ENCODE measurements at regions not wholly inside any gene's neighbourhood (a gene's known extent, or its start where the extent isn't known, plus 50 kb on each side); places are given as distances from the start of the nearest gene placed in this dataset.

DNA sequence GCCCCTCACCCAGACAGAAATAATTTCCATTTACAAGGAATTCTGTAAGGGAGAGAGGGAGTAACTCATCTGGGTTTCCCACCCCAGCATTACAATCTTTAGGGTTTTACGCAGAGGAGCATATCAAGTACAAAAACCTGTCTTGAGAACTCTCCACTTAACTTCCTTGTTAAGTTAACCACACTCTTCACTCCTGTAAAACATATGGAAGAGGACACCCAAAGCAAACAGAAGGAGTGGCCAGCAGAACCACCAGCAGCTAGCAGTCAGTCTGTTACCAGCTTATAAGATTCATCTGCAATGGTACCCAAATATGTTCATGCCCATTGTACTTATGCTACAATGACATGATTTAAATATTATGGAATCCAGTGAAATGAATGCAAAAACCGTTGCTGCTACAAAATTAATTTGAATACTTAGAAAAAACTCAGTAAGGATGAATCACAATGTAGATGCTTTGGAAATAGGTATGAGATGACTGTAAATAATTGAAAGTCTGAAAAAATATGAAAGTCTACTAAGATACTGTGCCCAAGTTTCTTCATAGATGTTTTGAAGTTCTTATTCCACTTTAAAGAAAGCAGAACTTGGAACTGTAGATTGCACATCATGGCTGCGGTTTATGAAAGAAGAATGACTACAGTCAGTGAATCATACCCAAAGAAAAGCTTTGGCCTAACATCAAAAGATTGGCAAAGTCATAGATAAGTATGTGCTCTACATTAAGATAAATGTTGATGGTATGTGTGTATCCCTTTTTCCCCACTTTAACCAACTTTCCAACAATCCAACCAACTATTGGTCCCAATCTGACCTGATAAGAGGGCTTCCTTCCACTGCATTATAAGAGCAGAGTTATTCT, 233.6 kb downstream of the ACTL7B start:
- no peak for TF ChIP-seq EZH2phosphoT487 (IDR thresholded peaks at IDR 0.05; ENCODE audit: borderline replicate concordance)
- TF ChIP-seq, protein P1, sequence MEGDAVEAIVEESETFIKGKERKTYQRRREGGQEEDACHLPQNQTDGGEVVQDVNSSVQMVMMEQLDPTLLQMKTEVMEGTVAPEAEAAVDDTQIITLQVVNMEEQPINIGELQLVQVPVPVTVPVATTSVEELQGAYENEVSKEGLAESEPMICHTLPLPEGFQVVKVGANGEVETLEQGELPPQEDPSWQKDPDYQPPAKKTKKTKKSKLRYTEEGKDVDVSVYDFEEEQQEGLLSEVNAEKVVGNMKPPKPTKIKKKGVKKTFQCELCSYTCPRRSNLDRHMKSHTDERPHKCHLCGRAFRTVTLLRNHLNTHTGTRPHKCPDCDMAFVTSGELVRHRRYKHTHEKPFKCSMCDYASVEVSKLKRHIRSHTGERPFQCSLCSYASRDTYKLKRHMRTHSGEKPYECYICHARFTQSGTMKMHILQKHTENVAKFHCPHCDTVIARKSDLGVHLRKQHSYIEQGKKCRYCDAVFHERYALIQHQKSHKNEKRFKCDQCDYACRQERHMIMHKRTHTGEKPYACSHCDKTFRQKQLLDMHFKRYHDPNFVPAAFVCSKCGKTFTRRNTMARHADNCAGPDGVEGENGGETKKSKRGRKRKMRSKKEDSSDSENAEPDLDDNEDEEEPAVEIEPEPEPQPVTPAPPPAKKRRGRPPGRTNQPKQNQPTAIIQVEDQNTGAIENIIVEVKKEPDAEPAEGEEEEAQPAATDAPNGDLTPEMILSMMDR (conservative IDR thresholded peaks at IDR 0.05; ENCODE audit: low read length): no peak

All from Loucy (cell line).